ENCODE measurements at regions not wholly inside any gene's neighbourhood (a gene's known extent, or its start where the extent isn't known, plus 50 kb on each side); places are given as distances from the start of the nearest gene placed in this dataset.

DNA sequence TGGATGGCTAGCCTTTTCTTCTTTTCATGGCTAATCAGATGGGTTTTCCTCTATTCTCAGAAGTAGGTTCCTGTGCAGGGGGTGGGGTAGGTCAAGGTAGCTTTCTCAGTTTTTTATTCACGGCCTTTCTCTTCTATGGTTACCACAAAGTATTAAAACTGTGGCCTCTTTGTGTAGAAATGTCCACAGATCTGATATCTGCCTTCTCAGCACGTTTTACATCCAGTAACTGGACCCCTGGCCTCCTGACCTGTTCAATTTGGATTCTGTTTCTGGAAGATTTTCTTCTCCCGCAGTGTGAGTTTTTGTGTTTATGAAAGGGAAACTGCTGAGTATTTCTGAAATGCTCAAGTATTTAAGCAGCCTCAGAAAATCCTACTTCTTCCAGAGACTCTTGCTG lies 688.5 kb downstream of the RAPGEF2 start (continued):
- TF ChIP-seq, protein P1, sequence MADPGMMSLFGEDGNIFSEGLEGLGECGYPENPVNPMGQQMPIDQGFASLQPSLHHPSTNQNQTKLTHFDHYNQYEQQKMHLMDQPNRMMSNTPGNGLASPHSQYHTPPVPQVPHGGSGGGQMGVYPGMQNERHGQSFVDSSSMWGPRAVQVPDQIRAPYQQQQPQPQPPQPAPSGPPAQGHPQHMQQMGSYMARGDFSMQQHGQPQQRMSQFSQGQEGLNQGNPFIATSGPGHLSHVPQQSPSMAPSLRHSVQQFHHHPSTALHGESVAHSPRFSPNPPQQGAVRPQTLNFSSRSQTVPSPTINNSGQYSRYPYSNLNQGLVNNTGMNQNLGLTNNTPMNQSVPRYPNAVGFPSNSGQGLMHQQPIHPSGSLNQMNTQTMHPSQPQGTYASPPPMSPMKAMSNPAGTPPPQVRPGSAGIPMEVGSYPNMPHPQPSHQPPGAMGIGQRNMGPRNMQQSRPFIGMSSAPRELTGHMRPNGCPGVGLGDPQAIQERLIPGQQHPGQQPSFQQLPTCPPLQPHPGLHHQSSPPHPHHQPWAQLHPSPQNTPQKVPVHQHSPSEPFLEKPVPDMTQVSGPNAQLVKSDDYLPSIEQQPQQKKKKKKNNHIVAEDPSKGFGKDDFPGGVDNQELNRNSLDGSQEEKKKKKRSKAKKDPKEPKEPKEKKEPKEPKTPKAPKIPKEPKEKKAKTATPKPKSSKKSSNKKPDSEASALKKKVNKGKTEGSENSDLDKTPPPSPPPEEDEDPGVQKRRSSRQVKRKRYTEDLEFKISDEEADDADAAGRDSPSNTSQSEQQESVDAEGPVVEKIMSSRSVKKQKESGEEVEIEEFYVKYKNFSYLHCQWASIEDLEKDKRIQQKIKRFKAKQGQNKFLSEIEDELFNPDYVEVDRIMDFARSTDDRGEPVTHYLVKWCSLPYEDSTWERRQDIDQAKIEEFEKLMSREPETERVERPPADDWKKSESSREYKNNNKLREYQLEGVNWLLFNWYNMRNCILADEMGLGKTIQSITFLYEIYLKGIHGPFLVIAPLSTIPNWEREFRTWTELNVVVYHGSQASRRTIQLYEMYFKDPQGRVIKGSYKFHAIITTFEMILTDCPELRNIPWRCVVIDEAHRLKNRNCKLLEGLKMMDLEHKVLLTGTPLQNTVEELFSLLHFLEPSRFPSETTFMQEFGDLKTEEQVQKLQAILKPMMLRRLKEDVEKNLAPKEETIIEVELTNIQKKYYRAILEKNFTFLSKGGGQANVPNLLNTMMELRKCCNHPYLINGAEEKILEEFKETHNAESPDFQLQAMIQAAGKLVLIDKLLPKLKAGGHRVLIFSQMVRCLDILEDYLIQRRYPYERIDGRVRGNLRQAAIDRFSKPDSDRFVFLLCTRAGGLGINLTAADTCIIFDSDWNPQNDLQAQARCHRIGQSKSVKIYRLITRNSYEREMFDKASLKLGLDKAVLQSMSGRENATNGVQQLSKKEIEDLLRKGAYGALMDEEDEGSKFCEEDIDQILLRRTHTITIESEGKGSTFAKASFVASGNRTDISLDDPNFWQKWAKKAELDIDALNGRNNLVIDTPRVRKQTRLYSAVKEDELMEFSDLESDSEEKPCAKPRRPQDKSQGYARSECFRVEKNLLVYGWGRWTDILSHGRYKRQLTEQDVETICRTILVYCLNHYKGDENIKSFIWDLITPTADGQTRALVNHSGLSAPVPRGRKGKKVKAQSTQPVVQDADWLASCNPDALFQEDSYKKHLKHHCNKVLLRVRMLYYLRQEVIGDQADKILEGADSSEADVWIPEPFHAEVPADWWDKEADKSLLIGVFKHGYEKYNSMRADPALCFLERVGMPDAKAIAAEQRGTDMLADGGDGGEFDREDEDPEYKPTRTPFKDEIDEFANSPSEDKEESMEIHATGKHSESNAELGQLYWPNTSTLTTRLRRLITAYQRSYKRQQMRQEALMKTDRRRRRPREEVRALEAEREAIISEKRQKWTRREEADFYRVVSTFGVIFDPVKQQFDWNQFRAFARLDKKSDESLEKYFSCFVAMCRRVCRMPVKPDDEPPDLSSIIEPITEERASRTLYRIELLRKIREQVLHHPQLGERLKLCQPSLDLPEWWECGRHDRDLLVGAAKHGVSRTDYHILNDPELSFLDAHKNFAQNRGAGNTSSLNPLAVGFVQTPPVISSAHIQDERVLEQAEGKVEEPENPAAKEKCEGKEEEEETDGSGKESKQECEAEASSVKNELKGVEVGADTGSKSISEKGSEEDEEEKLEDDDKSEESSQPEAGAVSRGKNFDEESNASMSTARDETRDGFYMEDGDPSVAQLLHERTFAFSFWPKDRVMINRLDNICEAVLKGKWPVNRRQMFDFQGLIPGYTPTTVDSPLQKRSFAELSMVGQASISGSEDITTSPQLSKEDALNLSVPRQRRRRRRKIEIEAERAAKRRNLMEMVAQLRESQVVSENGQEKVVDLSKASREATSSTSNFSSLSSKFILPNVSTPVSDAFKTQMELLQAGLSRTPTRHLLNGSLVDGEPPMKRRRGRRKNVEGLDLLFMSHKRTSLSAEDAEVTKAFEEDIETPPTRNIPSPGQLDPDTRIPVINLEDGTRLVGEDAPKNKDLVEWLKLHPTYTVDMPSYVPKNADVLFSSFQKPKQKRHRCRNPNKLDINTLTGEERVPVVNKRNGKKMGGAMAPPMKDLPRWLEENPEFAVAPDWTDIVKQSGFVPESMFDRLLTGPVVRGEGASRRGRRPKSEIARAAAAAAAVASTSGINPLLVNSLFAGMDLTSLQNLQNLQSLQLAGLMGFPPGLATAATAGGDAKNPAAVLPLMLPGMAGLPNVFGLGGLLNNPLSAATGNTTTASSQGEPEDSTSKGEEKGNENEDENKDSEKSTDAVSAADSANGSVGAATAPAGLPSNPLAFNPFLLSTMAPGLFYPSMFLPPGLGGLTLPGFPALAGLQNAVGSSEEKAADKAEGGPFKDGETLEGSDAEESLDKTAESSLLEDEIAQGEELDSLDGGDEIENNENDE (IDR thresholded peaks at IDR 0.05; ENCODE audit: insufficient replicate concordance, low read length): no peak
- no peak for TF ChIP-seq RNF2 (IDR thresholded peaks at IDR 0.05; ENCODE audit: borderline replicate concordance, low read depth, low read length, missing control alignments, poor library complexity, severe bottlenecking)
- no peak for TF ChIP-seq FOSL1 (IDR thresholded peaks at IDR 0.05; ENCODE audit: insufficient read depth, low read depth, low read length)
- TF ChIP-seq TBP (IDR thresholded peaks at IDR 0.05; ENCODE audit: low read depth, low read length): no peak
- TF ChIP-seq, protein P2, sequence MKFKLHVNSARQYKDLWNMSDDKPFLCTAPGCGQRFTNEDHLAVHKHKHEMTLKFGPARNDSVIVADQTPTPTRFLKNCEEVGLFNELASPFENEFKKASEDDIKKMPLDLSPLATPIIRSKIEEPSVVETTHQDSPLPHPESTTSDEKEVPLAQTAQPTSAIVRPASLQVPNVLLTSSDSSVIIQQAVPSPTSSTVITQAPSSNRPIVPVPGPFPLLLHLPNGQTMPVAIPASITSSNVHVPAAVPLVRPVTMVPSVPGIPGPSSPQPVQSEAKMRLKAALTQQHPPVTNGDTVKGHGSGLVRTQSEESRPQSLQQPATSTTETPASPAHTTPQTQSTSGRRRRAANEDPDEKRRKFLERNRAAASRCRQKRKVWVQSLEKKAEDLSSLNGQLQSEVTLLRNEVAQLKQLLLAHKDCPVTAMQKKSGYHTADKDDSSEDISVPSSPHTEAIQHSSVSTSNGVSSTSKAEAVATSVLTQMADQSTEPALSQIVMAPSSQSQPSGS (IDR thresholded peaks at IDR 0.05; ENCODE audit: low read length): no peak
- TF ChIP-seq CBX5 (IDR thresholded peaks at IDR 0.05; ENCODE audit: low read depth, low read length): no peak
- no peak for TF ChIP-seq RXRA (IDR thresholded peaks at IDR 0.05; ENCODE audit: insufficient read depth, low read depth, low read length)
- TF ChIP-seq GABPA (IDR thresholded peaks at IDR 0.05; ENCODE audit: borderline replicate concordance, insufficient read depth, low read length): no peak

All from H1 (cell line).